Fibroblast of the aortic adventitia (primary cell): ENCODE measurements at regions not wholly inside any gene's neighbourhood (a gene's known extent, or its start where the extent isn't known, plus 50 kb on each side); places are given as distances from the start of the nearest gene placed in this dataset.

Experiments
- DNase-seq: peaks from one replicate; pipeline ENCODE4 v3.0.0-alpha.2; 2010; ENCODE audit warnings: low read depth
- H3K4me3 ChIP-seq: 2 replicates; pipeline ENCODE4 v1.5.1; 2011; ENCODE audit warnings: low read depth, mild to moderate bottlenecking, control low read depth, low read length, moderate library complexity
- TF ChIP-seq, protein P1 (sequence below): IDR thresholded peaks from 2 replicates; pipeline ENCODE4 v1.5.1; 2011; ENCODE audit warnings: mild to moderate bottlenecking, low read length, control low read depth, inconsistent platforms; ENCODE audit not compliant: insufficient read depth

DNA sequence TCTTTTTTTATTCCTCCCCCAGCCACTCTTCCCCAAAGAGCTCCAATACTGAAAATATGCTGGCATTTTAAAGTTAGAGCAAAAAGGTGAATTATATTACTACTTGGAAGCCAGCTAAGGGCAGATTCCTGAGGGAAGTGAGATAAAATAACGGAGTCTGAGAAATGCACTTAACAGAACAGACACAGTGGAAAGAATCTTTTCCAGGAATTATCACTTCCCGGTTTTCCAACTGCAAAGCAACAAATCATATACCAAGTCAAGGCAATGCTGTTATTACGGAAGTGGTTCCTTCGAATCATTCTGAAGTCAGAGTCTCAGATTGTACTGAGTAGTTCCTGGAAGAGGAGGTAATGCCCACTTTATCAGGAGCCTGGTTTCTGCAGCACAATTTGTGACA is 435.0 kb upstream of the SPRED2 start:
- TF ChIP-seq, protein P1, sequence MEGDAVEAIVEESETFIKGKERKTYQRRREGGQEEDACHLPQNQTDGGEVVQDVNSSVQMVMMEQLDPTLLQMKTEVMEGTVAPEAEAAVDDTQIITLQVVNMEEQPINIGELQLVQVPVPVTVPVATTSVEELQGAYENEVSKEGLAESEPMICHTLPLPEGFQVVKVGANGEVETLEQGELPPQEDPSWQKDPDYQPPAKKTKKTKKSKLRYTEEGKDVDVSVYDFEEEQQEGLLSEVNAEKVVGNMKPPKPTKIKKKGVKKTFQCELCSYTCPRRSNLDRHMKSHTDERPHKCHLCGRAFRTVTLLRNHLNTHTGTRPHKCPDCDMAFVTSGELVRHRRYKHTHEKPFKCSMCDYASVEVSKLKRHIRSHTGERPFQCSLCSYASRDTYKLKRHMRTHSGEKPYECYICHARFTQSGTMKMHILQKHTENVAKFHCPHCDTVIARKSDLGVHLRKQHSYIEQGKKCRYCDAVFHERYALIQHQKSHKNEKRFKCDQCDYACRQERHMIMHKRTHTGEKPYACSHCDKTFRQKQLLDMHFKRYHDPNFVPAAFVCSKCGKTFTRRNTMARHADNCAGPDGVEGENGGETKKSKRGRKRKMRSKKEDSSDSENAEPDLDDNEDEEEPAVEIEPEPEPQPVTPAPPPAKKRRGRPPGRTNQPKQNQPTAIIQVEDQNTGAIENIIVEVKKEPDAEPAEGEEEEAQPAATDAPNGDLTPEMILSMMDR, result no peak
- no peak overlapping the region for H3K4me3 ChIP-seq

DNA sequence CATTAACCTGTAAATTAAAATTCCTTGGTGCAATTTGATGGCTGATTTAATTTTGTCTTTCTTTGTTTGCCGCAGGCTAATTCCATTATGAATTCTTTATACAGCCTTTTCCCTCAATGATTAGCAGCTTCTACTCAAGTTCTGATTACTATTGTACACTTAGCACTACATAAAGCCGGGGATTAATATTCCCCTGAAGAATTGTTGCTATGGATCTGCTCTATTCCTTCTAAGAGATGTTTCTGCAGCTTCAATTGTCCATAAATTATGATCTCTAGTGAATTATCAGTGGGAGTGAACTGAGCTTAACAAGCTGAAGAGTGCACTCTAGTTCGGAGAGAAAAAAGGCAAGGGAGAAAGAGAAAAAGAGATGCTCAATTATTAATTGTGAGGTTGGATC is 433.7 kb upstream of the SPRED2 start:
- TF ChIP-seq, protein P1, result no peak
- no peak for DNase-seq
- no peak overlapping the region for H3K4me3 ChIP-seq

More for the DNA sequence above, 435.0 kb upstream of the SPRED2 start:
- DNase-seq, result no peak

- no peak for DNase-seq
- TF ChIP-seq, protein P1, result no peak
- H3K4me3 ChIP-seq, result no peak overlapping the region
Measured at GRCh38 chr2:65864619-65865018, 432.2 kb upstream of the SPRED2 start.

- TF ChIP-seq, protein P1, result no peak
- H3K4me3 ChIP-seq, result no peak overlapping the region
- no peak for DNase-seq
Measured at GRCh38 chr2:65863713-65864112, 431.3 kb upstream of the SPRED2 start.

DNA sequence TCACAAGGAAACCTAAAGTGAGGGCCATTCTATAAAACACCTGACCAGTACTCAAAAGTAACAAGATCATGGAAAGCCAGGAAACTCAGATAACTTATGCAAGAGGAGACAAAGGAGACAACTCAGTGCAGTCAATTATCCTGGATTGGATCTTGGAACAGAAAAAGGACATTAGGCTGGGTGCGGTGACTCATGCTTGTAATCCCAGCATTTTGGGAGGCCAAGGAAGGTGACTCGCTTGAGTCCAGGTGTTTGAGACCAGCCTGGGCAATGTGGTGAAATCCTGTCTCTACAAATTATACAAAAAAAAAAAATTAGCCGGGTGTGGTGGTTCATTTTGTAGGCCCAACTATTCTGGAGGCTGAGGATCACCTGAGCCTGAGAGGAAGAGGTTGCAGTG is 424.5 kb upstream of the SPRED2 start:
- TF ChIP-seq, protein P1, result no peak

DNA sequence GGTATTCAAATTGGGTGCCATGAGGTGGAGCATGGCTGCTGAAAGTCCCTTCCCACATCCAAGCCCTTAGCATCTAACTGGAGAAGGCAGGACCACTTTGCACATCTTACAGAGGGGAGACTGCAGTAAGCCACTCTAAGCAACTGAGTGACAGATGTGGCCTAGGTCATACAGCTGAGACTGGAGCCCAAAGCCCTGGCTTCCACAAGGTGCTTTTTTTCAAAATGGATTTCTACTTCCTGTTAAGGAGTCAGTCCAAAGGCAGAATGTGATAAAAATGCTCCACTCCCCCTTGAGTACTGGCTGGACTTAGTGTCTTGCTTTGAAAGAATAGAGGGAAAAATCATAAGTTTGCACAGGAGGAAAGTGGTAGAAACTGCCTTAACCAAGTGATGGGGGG is 424.0 kb upstream of the SPRED2 start:
- TF ChIP-seq, protein P1, result no peak

More for the DNA sequence above, 424.5 kb upstream of the SPRED2 start:
- H3K4me3 ChIP-seq, result no peak overlapping the region
- DNase-seq, result no peak

GRCh38 chr2:65850695-65851094 is 418.3 kb upstream of the SPRED2 start:
- no peak for DNase-seq
- TF ChIP-seq, protein P1, result no peak
- no peak overlapping the region for H3K4me3 ChIP-seq

More for the DNA sequence above, 424.0 kb upstream of the SPRED2 start:
- no peak overlapping the region for H3K4me3 ChIP-seq
- no peak for DNase-seq
